ENCODE measurements at regions not wholly inside any gene's neighbourhood (a gene's known extent, or its start where the extent isn't known, plus 50 kb on each side); places are given as distances from the start of the nearest gene placed in this dataset.

GRCh38 chr4:137129441-137129840 lies 402.9 kb downstream of the PCDH18 start:
- H3K27ac ChIP-seq (ENCODE audit: extremely low read depth, low read depth, low read length): no peak overlapping the region
- ChIA-PET CTCF (no interaction called here), POLR2A (no interaction called here)
- no peaks in the 10 kb centered on the region for H3K36me3 ChIP-seq (ENCODE audit: control insufficient read depth in 2 of 2, insufficient read depth in 1 of 2, low read length in 2 of 2)
- no peaks in the 10 kb centered on the region for H3K4me1 ChIP-seq (ENCODE audit: control insufficient read depth, insufficient read depth, low read length)
- H3K9me3 ChIP-seq (ENCODE audit: control insufficient read depth, insufficient read depth, low read depth, low read length): no peaks in the 10 kb centered on the region
- H3K4me3 ChIP-seq (ENCODE audit: low read depth, low read length): no peak overlapping the region
- TF ChIP-seq ZNF530 (tag by site-specific recombination; IDR thresholded peaks at IDR 0.05; ENCODE audit: low read depth) (no peak), ZFHX2 (tag by site-specific recombination; conservative IDR thresholded peaks at IDR 0.05) (no peak)

GRCh38 chr4:137125011-137125410 lies 407.3 kb downstream of the PCDH18 start:
- H3K4me1 ChIP-seq (ENCODE audit: control insufficient read depth, insufficient read depth, low read length): no peaks in the 10 kb centered on the region
- no peak overlapping the region for H3K4me3 ChIP-seq (ENCODE audit: low read depth, low read length)
- H3K9me3 ChIP-seq (ENCODE audit: control insufficient read depth, insufficient read depth, low read depth, low read length): no peaks in the 10 kb centered on the region
- CTCF ChIA-PET: interaction anchor here (0.6 to 1.5 kb wide), 6 partner anchors 217 to 1520 kb away, joined by 3 to 4 read pairs (median 3); no protein-coding TSS in a partner anchor
- POLR2A ChIA-PET: no interaction called here
- H3K27ac ChIP-seq (ENCODE audit: extremely low read depth, low read depth, low read length): no peak overlapping the region
- TF ChIP-seq ZNF629 (tag by site-specific recombination; IDR thresholded peaks at IDR 0.05): peak; percentile 50; the same call in 1 of the 2 replicates
- no peak for TF ChIP-seq ZNF266 (tag by site-specific recombination; IDR thresholded peaks at IDR 0.05; ENCODE audit: low read depth)
- TF ChIP-seq ZNF558 (tag by site-specific recombination; IDR thresholded peaks at IDR 0.05): 0 out of 2 replicates have a peak, but pooled peaks have one; percentile 24
- TF ChIP-seq SP3 (tag by site-specific recombination; IDR thresholded peaks at IDR 0.05): no peak
- no peak for TF ChIP-seq ZNF133 (tag by site-specific recombination; IDR thresholded peaks at IDR 0.05)
- H3K36me3 ChIP-seq (ENCODE audit: control insufficient read depth in 2 of 2, insufficient read depth in 1 of 2, low read length in 2 of 2): no peaks in the 10 kb centered on the region

- no peak overlapping the region for H3K27ac ChIP-seq (ENCODE audit: extremely low read depth, low read depth, low read length)
- ChIA-PET POLR2A (no interaction called here), CTCF (interaction anchor here (0.6 to 1.5 kb wide), 8 partner anchors 24 to 1520 kb away, joined by 3 to 4 read pairs (median 3); no protein-coding TSS in a partner anchor)
- TF ChIP-seq ZNF555 (tag by site-specific recombination; conservative IDR thresholded peaks at IDR 0.05) (no peak), KLF9 (tag by site-specific recombination; IDR thresholded peaks at IDR 0.05; ENCODE audit: low read depth) (no peak), CTCF (tag by site-specific recombination; IDR thresholded peaks at IDR 0.05) (no peak), ZNF169 (tag by site-specific recombination; IDR thresholded peaks at IDR 0.05) (no peak), GLI4 (tag by site-specific recombination; IDR thresholded peaks at IDR 0.05) (no peak), ZSCAN5A (tag by site-specific recombination; IDR thresholded peaks at IDR 0.05) (no peak), ZNF266 (tag by site-specific recombination; IDR thresholded peaks at IDR 0.05; ENCODE audit: low read depth) (no peak), ZNF654 (tag by site-specific recombination; IDR thresholded peaks at IDR 0.05; ENCODE audit: low read depth) (peak; percentile 75), ZNF529 (tag by site-specific recombination; IDR thresholded peaks at IDR 0.05; ENCODE audit: insufficient replicate concordance) (no peak), YY1 (tag by site-specific recombination; IDR thresholded peaks at IDR 0.05) (no peak), ZNF132 (tag by site-specific recombination; IDR thresholded peaks at IDR 0.05; ENCODE audit: borderline replicate concordance) (no peak), IKZF3 (tag by site-specific recombination; IDR thresholded peaks at IDR 0.05) (peak; percentile 22; the same call in 1 of the 2 replicates), ZNF488 (tag by site-specific recombination; IDR thresholded peaks at IDR 0.05) (no peak), ZNF335 (tag by site-specific recombination; conservative IDR thresholded peaks at IDR 0.05) (0 out of 2 replicates have a peak, but pooled peaks have one; percentile 16), ZNF571 (tag by site-specific recombination; IDR thresholded peaks at IDR 0.05) (no peak), ZNF362 (tag by site-specific recombination; IDR thresholded peaks at IDR 0.05) (no peak), ZNF707 (tag by site-specific recombination; IDR thresholded peaks at IDR 0.05) (no peak)
- H3K9me3 ChIP-seq (ENCODE audit: control insufficient read depth, insufficient read depth, low read depth, low read length): no peaks in the 10 kb centered on the region
- H3K4me1 ChIP-seq (ENCODE audit: control insufficient read depth, insufficient read depth, low read length): no peaks in the 10 kb centered on the region
- no peak overlapping the region for H3K4me3 ChIP-seq (ENCODE audit: low read depth, low read length)
- no peaks in the 10 kb centered on the region for H3K36me3 ChIP-seq (ENCODE audit: control insufficient read depth in 2 of 2, insufficient read depth in 1 of 2, low read length in 2 of 2)
Observed at GRCh38 chr4:137124278-137124932, 407.9 kb downstream of the PCDH18 start.
